ENCODE measurements at regions not wholly inside any gene's neighbourhood (a gene's known extent, or its start where the extent isn't known, plus 50 kb on each side); places are given as distances from the start of the nearest gene placed in this dataset.

- ATAC-seq (no peak), DNase-seq (no peak)
- no peak overlapping the region for H3K4me3 ChIP-seq
- no peaks in the 10 kb centered on the region for H3K9me3 ChIP-seq
- intact Hi-C loops (cut with DNase I, micrococcal nuclease): no loop called here
- H3K4me1 ChIP-seq (ENCODE audit: low read depth): no peaks in the 10 kb centered on the region
- TF ChIP-seq, protein P1, sequence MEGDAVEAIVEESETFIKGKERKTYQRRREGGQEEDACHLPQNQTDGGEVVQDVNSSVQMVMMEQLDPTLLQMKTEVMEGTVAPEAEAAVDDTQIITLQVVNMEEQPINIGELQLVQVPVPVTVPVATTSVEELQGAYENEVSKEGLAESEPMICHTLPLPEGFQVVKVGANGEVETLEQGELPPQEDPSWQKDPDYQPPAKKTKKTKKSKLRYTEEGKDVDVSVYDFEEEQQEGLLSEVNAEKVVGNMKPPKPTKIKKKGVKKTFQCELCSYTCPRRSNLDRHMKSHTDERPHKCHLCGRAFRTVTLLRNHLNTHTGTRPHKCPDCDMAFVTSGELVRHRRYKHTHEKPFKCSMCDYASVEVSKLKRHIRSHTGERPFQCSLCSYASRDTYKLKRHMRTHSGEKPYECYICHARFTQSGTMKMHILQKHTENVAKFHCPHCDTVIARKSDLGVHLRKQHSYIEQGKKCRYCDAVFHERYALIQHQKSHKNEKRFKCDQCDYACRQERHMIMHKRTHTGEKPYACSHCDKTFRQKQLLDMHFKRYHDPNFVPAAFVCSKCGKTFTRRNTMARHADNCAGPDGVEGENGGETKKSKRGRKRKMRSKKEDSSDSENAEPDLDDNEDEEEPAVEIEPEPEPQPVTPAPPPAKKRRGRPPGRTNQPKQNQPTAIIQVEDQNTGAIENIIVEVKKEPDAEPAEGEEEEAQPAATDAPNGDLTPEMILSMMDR (IDR thresholded peaks at IDR 0.05): no peak
- no peaks in the 10 kb centered on the region for H3K36me3 ChIP-seq (ENCODE audit: low read depth)
Measured at GRCh38 chr6:88251301-88251700, 85.2 kb upstream of the CNR1 start.

GRCh38 chr6:88248709-88249321 is 82.7 kb upstream of the CNR1 start:
- intact Hi-C loops (cut with DNase I, micrococcal nuclease): no loop called here
- Histone ChIP-seq H3K4me3 (no peak overlapping the region), H3K36me3 (ENCODE audit: low read depth) (no peaks in the 10 kb centered on the region), H3K4me1 (ENCODE audit: low read depth) (no peaks in the 10 kb centered on the region), H3K9me3 (no peaks in the 10 kb centered on the region)
- ATAC-seq (no peak), DNase-seq (no peak)
- TF ChIP-seq, protein P1 (IDR thresholded peaks at IDR 0.05): no peak

DNA sequence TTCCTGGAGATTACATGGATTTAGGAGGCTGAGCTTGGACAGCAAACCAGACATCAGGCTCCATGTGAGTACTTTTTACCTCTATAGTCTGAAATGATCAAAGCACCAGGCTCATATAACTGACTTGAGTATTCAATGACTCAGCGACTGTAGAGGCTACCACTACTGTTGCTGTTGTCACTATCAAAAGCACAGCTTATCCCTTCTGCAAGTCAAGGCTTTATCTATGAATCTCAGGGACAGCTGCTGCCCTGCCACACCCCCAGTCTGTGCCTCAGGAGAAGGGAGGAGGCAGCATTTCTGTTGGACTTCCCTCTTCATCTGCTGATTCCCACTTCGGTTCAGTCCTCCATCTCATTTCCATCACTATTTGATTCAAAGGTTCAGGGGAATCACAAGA is 80.5 kb upstream of the CNR1 start:
- Histone ChIP-seq H3K4me3 (no peak overlapping the region), H3K36me3 (ENCODE audit: low read depth) (no peaks in the 10 kb centered on the region), H3K9me3 (no peaks in the 10 kb centered on the region), H3K4me1 (ENCODE audit: low read depth) (no peaks in the 10 kb centered on the region)
- TF ChIP-seq, protein P1 (IDR thresholded peaks at IDR 0.05): no peak
- no peak for DNase-seq
- intact Hi-C loops (cut with DNase I, micrococcal nuclease): no loop called here
- no peak for ATAC-seq

DNA sequence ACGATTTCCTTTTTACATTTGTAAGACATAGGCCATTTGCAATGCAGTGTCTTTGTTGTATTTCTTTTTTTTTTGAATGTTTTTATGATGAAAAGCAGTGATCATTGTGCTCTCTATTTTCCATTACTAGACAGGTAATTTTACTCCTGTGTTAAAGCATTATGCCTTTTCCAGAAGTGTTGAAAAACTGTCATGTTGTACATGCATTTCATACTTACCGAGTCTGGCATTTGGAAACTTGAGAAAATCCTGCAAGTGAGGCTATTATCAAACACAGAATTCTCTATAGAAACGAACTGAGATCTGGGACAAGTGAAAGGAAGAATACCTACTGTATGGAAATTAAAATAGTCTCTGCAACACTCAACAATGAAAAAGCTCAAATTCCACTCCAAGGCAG is 78.6 kb upstream of the CNR1 start:
- intact Hi-C loops (cut with DNase I, micrococcal nuclease): no loop called here

GRCh38 chr6:88238901-88239300 is 72.8 kb upstream of the CNR1 start:
- Histone ChIP-seq H3K36me3 (ENCODE audit: low read depth) (no peaks in the 10 kb centered on the region), H3K4me1 (ENCODE audit: low read depth) (no peaks in the 10 kb centered on the region), H3K9me3 (peaks cover 3% of the 10 kb centered on the region), H3K4me3 (no peak overlapping the region)
- intact Hi-C loops (cut with DNase I, micrococcal nuclease): loop anchor here in 1 of 2 donors (10.0 kb wide), 1 partner anchor 294 kb away; no protein-coding TSS in a partner anchor
- TF ChIP-seq, protein P1 (IDR thresholded peaks at IDR 0.05): no peak
- no peak for DNase-seq
- ATAC-seq: no peak

More for the DNA sequence above, 78.6 kb upstream of the CNR1 start:
- no peak overlapping the region for H3K4me3 ChIP-seq
- no peak for DNase-seq
- H3K9me3 ChIP-seq: peaks cover 3% of the 10 kb centered on the region
- no peaks in the 10 kb centered on the region for H3K4me1 ChIP-seq (ENCODE audit: low read depth)
- ATAC-seq: no peak
- TF ChIP-seq, protein P1 (IDR thresholded peaks at IDR 0.05): no peak
- H3K36me3 ChIP-seq (ENCODE audit: low read depth): no peaks in the 10 kb centered on the region
